Heart left ventricle (tissue), 16 donors: ENCODE measurements at regions not wholly inside any gene's neighbourhood (a gene's known extent, or its start where the extent isn't known, plus 50 kb on each side); places are given as distances from the start of the nearest gene placed in this dataset.

Experiments
- ATAC-seq, 4 donors: fragments of 200-7000 bp; cut with Tn5 transposase; one replicate each; pipeline ENCODE4 v1.9.1; 2020 to 2022; ENCODE audit warnings: moderate library complexity in 4 of 4, mild to moderate bottlenecking in 3 of 4, moderate number of reproducible peaks in 1 of 4
- DNase-seq, 5 donors: peaks; one replicate each; pipeline ENCODE4 v3.0.0-alpha.2; 2020
- H3K27ac ChIP-seq, 12 donors: fragments of 200-600 bp; sonication (generic) in 4 of 12; one replicate each; pipeline versions ENCODE4 v1.5.0 to v1.8.0; 2016 to 2022; ENCODE audit warnings: mild to moderate bottlenecking in 2 of 12
- H3K27me3 ChIP-seq, 9 donors: fragments of 200-600 bp; sonication (generic) in 2 of 9; one replicate each; pipeline versions ENCODE4 v1.5.1 to v1.8.0; 2016 to 2022; ENCODE audit warnings: mild to moderate bottlenecking in 3 of 9
- H3K36me3 ChIP-seq, 9 donors: fragments of 200-600 bp; sonication (generic) in 2 of 9; one replicate each; pipeline versions ENCODE4 v1.5.0 to v1.8.0; 2018 to 2022; ENCODE audit warnings: mild to moderate bottlenecking in 2 of 9
- H3K4me1 ChIP-seq, 12 donors: fragments of 200-600 bp; sonication (generic) in 4 of 12; one replicate each; pipeline versions ENCODE4 v1.5.0 to v1.8.0; 2016 to 2022; ENCODE audit warnings: mild to moderate bottlenecking in 3 of 12
- H3K4me3 ChIP-seq, 12 donors: fragments of 200-600 bp; sonication (generic) in 4 of 12; one replicate each; pipeline versions ENCODE4 v1.5.0 to v1.8.0; 2017 to 2022; ENCODE audit warnings: mild to moderate bottlenecking in 9 of 12, moderate library complexity in 4 of 12
- H3K9me3 ChIP-seq, 12 donors: fragments of 200-600 bp; sonication (generic) in 4 of 12; one replicate each; pipeline versions ENCODE4 v1.5.0 to v1.8.0; 2016 to 2022; ENCODE audit warnings: mild to moderate bottlenecking in 1 of 12
- CTCF ChIP-seq, 12 donors: fragments of 200-600 bp; sonication (generic) in 4 of 12; IDR thresholded peaks; one replicate each; pipeline versions ENCODE4 v1.5.0 to v1.8.0; 2018 to 2022; ENCODE audit warnings: antibody characterized with exemption in 12 of 12, mild to moderate bottlenecking in 5 of 12
- POLR2A ChIP-seq, 2 donors: fragments of 450-650 bp; IDR thresholded peaks; one replicate each; pipeline ENCODE4 v1.6.1; 2017; ENCODE audit warnings: antibody characterized with exemption in 2 of 2, mild to moderate bottlenecking in 2 of 2, moderate library complexity in 2 of 2
- WGBS, 4 donors: extraction: QIAGEN DNeasy Blood & Tissue Kit in 2 of 4; methylation state at CpG; one replicate each; pipeline versions ENCODE4 v1.1.5 to v1.1.7; 2013 to 2018; 5-methylcytosine and 5-hydroxymethylcytosine counted together
- intact Hi-C, 10 donors: fragments of 100-400 bp; cut with DNase I; formaldehyde crosslinking; loops; one replicate each; pipeline versions ENCODE4 v1.11.1 to v1.14.2; 2022
- donor health status: ischemic (EF 13 %, LVEDD 7.1; RV severe dilation, severe dysfunction).
- donor health status: healthy with polysubstance abuse.
- donor health status: DM: no; HTN: yes; CAD: no.
- donor health status: DM: no; HTN: no; CAD: no.
- donor health status: ischemic (EF 25% LVEDD 6.9; RV normal size, moderate dysfunction).
- donor health status: ischemic (EF 25% LVEDD 5.7; RV mildly dilated, moderate dysfunction).
- donor health status: healthy.
- donor health status: DM: yes; HTN: yes; CAD: no.
- donor health status: ischemic (EF 35%, LVEDD 5.7; RV mildly dilated, moderate dysfunction).
- donor health status: nonischemic (EF 11% LVEDD 7.7; RV severe dilation, severe dysfunction).
- donor health status: DM: yes; HTN: yes; CAD: no.
- donor health status: PGD.
- donor health status: ischemic (EF 29% LVEDD 5.4; RV normal size, mild dysfunction).
- donor health status: nonischemic (EF 23%, LVEDD 6.1; RV moderate dilation, normal function).

GRCh38 chr1:215360758-215361157 lies 206.3 kb upstream of the KCTD3 start:
- TF ChIP-seq POLR2A (IDR thresholded peaks at IDR 0.05) (no peak), CTCF (IDR thresholded peaks at IDR 0.05) (no peak)
- Histone ChIP-seq H3K9me3 (peaks cover 0 to 20% (median 1%) of the 10 kb centered on the region in 12 donors), H3K36me3 (no peaks in the 10 kb centered on the region), H3K27ac (no peak overlapping the region), H3K4me3 (no peak overlapping the region), H3K4me1 (no peaks in the 10 kb centered on the region), H3K27me3 (no peaks in the 10 kb centered on the region)
- intact Hi-C loops: no loop called here
- no peak for ATAC-seq
- WGBS, 4 donors: 88 to 95% (median 93%) methylated on average over 2 of the region's 2 CpGs
- DNase-seq: no peak

GRCh38 chr1:215375381-215375780 lies 191.7 kb upstream of the KCTD3 start:
- TF ChIP-seq CTCF (IDR thresholded peaks at IDR 0.05): no peak
- DNase-seq (no peak), ATAC-seq (no peak)
- H3K4me1 ChIP-seq: no peaks in the 10 kb centered on the region
- no peaks in the 10 kb centered on the region for H3K36me3 ChIP-seq
- no peak overlapping the region for H3K27ac ChIP-seq
- no peak overlapping the region for H3K4me3 ChIP-seq
- intact Hi-C loops: no loop called here
- H3K9me3 ChIP-seq: no peaks in the 10 kb centered on the region
- peaks cover 0 to 6% (median 0%) of the 10 kb centered on the region in 9 donors for H3K27me3 ChIP-seq

DNA sequence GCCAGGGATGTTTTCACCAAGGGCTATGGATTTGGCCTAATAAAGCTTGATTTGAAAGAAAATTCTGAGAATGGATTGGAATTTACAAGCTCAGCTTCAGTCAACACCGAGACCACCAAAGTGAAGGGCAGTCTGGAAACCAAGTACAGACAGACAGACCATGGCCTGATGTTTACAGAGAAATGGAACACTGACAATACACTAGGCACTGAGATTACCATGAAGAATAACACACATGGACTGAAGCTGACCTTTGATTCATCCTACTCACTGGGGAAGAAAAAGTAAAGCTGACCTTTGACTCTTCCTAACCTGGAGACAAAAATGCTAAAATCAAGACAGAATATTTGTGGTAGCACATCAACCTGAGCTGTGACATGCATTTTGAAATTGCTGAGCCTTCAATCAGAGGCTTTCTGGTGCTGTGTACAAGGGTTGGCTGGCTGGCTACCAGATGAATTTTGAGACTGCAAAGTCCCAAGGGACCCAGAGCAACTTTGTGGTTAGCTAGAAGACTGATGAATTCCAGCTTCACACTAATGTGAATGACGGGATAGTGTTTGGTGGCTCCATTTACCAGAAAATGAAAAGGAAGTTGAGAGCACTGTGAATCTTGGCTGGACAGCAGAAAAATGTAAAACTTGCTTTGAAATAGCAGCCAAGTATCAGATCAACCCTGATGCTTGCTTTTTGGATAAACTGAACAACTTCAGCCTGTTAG lies 190.4 kb upstream of the KCTD3 start:
- WGBS, 4 donors: 57 to 72% (median 65%) methylated on average over 2 of the region's 2 CpGs
- no peak for TF ChIP-seq POLR2A (IDR thresholded peaks at IDR 0.05)
- no peak for TF ChIP-seq CTCF (IDR thresholded peaks at IDR 0.05)
- Histone ChIP-seq H3K4me3 (no peak overlapping the region), H3K27ac (no peak overlapping the region), H3K9me3 (no peaks in the 10 kb centered on the region), H3K27me3 (peaks cover 0 to 6% (median 0%) of the 10 kb centered on the region in 9 donors), H3K36me3 (no peaks in the 10 kb centered on the region), H3K4me1 (no peaks in the 10 kb centered on the region)
- intact Hi-C loops: no loop called here
- ATAC-seq (peak in 1 of 4 donors; percentile 7), DNase-seq (peak in 1 of 5 donors; percentile 11)

GRCh38 chr1:215377746-215378145 lies 189.4 kb upstream of the KCTD3 start:
- WGBS, 4 donors: 64 to 75% (median 69%) methylated on average over 2 of the region's 2 CpGs
- intact Hi-C loops: no loop called here
- Histone ChIP-seq H3K27ac (no peak overlapping the region), H3K36me3 (no peaks in the 10 kb centered on the region), H3K4me1 (no peaks in the 10 kb centered on the region), H3K4me3 (no peak overlapping the region), H3K27me3 (peaks cover 0 to 6% (median 0%) of the 10 kb centered on the region in 9 donors), H3K9me3 (peaks cover 0 to 6% (median 1%) of the 10 kb centered on the region in 12 donors)
- no peak for ATAC-seq
- DNase-seq: no peak
- no peak for TF ChIP-seq POLR2A (IDR thresholded peaks at IDR 0.05)

DNA sequence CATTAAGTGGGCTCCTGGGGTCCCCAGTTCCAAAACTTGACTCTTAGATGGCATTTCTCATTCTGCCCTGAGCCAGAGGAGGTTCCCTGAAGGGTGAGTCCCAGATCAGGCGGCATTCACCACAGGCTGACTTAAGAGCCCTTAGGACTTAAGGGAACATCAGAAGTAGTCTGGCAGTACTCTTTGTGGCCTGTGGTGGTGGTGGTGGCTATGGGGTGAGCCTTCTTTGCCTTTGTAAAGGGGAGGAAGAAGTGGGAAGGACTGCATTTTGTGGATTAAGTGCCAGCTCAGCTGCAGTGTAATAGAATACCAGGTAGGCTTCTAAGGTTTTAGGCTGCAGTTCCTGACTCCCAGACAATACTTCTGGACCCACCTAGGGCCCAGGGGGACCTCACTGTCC lies 186.5 kb upstream of the KCTD3 start:
- H3K27ac ChIP-seq: no peak overlapping the region
- H3K27me3 ChIP-seq: no peaks in the 10 kb centered on the region
- DNase-seq (no peak), ATAC-seq (no peak)
- no peak overlapping the region for H3K4me3 ChIP-seq
- WGBS, 4 donors: 89 to 97% (median 94%) methylated on average over 1 of the region's 1 CpG
- TF ChIP-seq POLR2A (IDR thresholded peaks at IDR 0.05) (no peak), CTCF (IDR thresholded peaks at IDR 0.05) (no peak)
- H3K4me1 ChIP-seq: no peaks in the 10 kb centered on the region
- peaks cover 0 to 23% (median 4%) of the 10 kb centered on the region in 12 donors for H3K9me3 ChIP-seq
- H3K36me3 ChIP-seq: no peaks in the 10 kb centered on the region
- intact Hi-C loops: no loop called here
